COLO668 (cell line): ENCODE measurements at regions not wholly inside any gene's neighbourhood (a gene's known extent, or its start where the extent isn't known, plus 50 kb on each side); places are given as distances from the start of the nearest gene placed in this dataset.
"Not testable (repeated sequence)": the region's sequence is repeated elsewhere in the genome, so short reads cannot be mapped to it uniquely, and the experiment has no call there.

ENCODE experiments used
- DNase-seq: peaks from one replicate; lab custom pipeline; 2025; ENCODE audit not compliant: unreplicated experiment; lab: John Stamatoyannopoulos, UW

- no peak for DNase-seq
These were observed 51.5 kb upstream of the IFNE start for GRCh38 chr9:21533597-21533996.

- DNase-seq = no peak
These were observed 53.3 kb upstream of the IFNE start for GRCh38 chr9:21535396-21535795.

GRCh38 chr9:21542787-21543186, 60.7 kb upstream of the IFNE start:
- no peak for DNase-seq

- DNase-seq = no peak
These were observed 61.1 kb upstream of the IFNE start for GRCh38 chr9:21543187-21543586.

- DNase-seq = not testable (repeated sequence)
These were observed 61.7 kb upstream of the IFNE start for GRCh38 chr9:21543816-21544215.

- no peak for DNase-seq
These were observed 64.8 kb upstream of the IFNE start for GRCh38 chr9:21546949-21547348.

GRCh38 chr9:21549251-21549765, 67.2 kb upstream of the IFNE start:
- no peak for DNase-seq

GRCh38 chr9:21549890-21550289, 67.8 kb upstream of the IFNE start:
- DNase-seq = no peak

- no peak for DNase-seq
These were observed 68.3 kb upstream of the IFNE start for GRCh38 chr9:21550392-21550791.

GRCh38 chr9:21551401-21551800, 69.3 kb upstream of the IFNE start:
- no peak for DNase-seq

- DNase-seq = no peak
These were observed 70.4 kb upstream of the IFNE start for GRCh38 chr9:21552244-21553170.

GRCh38 chr9:21553441-21553840, 71.3 kb upstream of the IFNE start:
- no peak for DNase-seq

- DNase-seq = no peak
These were observed 72.7 kb upstream of the IFNE start for GRCh38 chr9:21554813-21555212.

- DNase-seq = no peak
These were observed 73.8 kb upstream of the IFNE start for GRCh38 chr9:21555911-21556310.

GRCh38 chr9:21556581-21557427, 74.7 kb upstream of the IFNE start:
- DNase-seq = no peak

- no peak for DNase-seq
These were observed 75.3 kb upstream of the IFNE start for GRCh38 chr9:21557428-21557768.

GRCh38 chr9:21558079-21558478, 76.0 kb upstream of the IFNE start:
- DNase-seq = no peak

- DNase-seq = peak; percentile 65
These were observed 76.7 kb upstream of the IFNE start for GRCh38 chr9:21558615-21559401.

- DNase-seq = peak; percentile 83
These were observed 77.5 kb upstream of the IFNE start for GRCh38 chr9:21559402-21560280.

GRCh38 chr9:21560281-21560745, 78.2 kb upstream of the IFNE start:
- no peak for DNase-seq
